ENCODE measurements at regions not wholly inside any gene's neighbourhood (a gene's known extent, or its start where the extent isn't known, plus 50 kb on each side); places are given as distances from the start of the nearest gene placed in this dataset.

- FAIRE-seq (no peak), DNase-seq (ENCODE audit: low read depth) (no peak)
- no peaks in the 10 kb centered on the region for H3K27me3 ChIP-seq (ENCODE audit: insufficient read depth, low read length)
- no peak for TF ChIP-seq EZH2 (IDR thresholded peaks at IDR 0.05; ENCODE audit: insufficient read depth, low read length)
- TF ChIP-seq CTCF (IDR thresholded peaks at IDR 0.05; ENCODE audit: insufficient read depth, low read depth, low read length), result no peak
- H3K4me2 ChIP-seq (ENCODE audit: low read length), result no peak overlapping the region
- peaks cover 5% of the 10 kb centered on the region for H3K9me3 ChIP-seq (ENCODE audit: insufficient read depth, low read depth, low read length)
- no peak overlapping the region for H3K9ac ChIP-seq (ENCODE audit: low read length)
- H3K4me3 Mint-ChIP-seq (ENCODE audit: unreplicated experiment), result no peak overlapping the region
- H4K20me1 ChIP-seq (ENCODE audit: insufficient read depth, low read length), result no peaks in the 10 kb centered on the region
- H3K27ac ChIP-seq (ENCODE audit: low read depth, low read length), result no peak overlapping the region
- peaks cover 2% of the 10 kb centered on the region for H3K36me3 Mint-ChIP-seq (ENCODE audit: low read depth, unreplicated experiment)
- no peak overlapping the region for H3K4me3 ChIP-seq (ENCODE audit: insufficient read depth, low read depth, low read length)
- peaks cover 3% of the 10 kb centered on the region for H3K4me1 Mint-ChIP-seq (ENCODE audit: low read depth, unreplicated experiment)
- H3K27ac Mint-ChIP-seq (ENCODE audit: unreplicated experiment), result no peak overlapping the region
- H2AFZ ChIP-seq (ENCODE audit: low read depth, low read length), result no peak overlapping the region
- no peaks in the 10 kb centered on the region for H3K4me1 ChIP-seq (ENCODE audit: insufficient read depth, low read length)
- no peaks in the 10 kb centered on the region for H3K79me2 ChIP-seq (ENCODE audit: insufficient read depth, low read length)
- H3K27me3 Mint-ChIP-seq (ENCODE audit: low read depth, unreplicated experiment), result peaks cover 2% of the 10 kb centered on the region
- peaks cover 10% of the 10 kb centered on the region for H3K9me3 Mint-ChIP-seq (ENCODE audit: unreplicated experiment)
- no peaks in the 10 kb centered on the region for H3K36me3 ChIP-seq (ENCODE audit: insufficient read depth, low read length)
These were observed 93.5 kb upstream of the GALNTL6 start for GRCh38 chr4:171719691-171720090.

GRCh38 chr4:171718665-171719064, 94.5 kb upstream of the GALNTL6 start:
- Histone ChIP-seq H4K20me1 (ENCODE audit: insufficient read depth, low read length) (no peaks in the 10 kb centered on the region), H3K9me3 (ENCODE audit: insufficient read depth, low read depth, low read length) (peaks cover 5% of the 10 kb centered on the region), H3K4me1 (ENCODE audit: insufficient read depth, low read length) (no peaks in the 10 kb centered on the region), H3K27me3 (ENCODE audit: insufficient read depth, low read length) (no peaks in the 10 kb centered on the region), H3K4me2 (ENCODE audit: low read length) (no peak overlapping the region), H3K4me3 (ENCODE audit: insufficient read depth, low read depth, low read length) (no peak overlapping the region), H3K27ac (ENCODE audit: low read depth, low read length) (no peak overlapping the region), H3K36me3 (ENCODE audit: insufficient read depth, low read length) (no peaks in the 10 kb centered on the region), H3K79me2 (ENCODE audit: insufficient read depth, low read length) (no peaks in the 10 kb centered on the region), H3K9ac (ENCODE audit: low read length) (no peak overlapping the region), H2AFZ (ENCODE audit: low read depth, low read length) (no peak overlapping the region)
- no peak for DNase-seq (ENCODE audit: low read depth)
- H3K36me3 Mint-ChIP-seq (ENCODE audit: low read depth, unreplicated experiment), result peaks cover 2% of the 10 kb centered on the region
- H3K4me3 Mint-ChIP-seq (ENCODE audit: unreplicated experiment), result no peak overlapping the region
- no peak for FAIRE-seq
- peaks cover 10% of the 10 kb centered on the region for H3K9me3 Mint-ChIP-seq (ENCODE audit: unreplicated experiment)
- H3K4me1 Mint-ChIP-seq (ENCODE audit: low read depth, unreplicated experiment), result peaks cover 3% of the 10 kb centered on the region
- peaks cover 2% of the 10 kb centered on the region for H3K27me3 Mint-ChIP-seq (ENCODE audit: low read depth, unreplicated experiment)
- no peak for TF ChIP-seq EZH2 (IDR thresholded peaks at IDR 0.05; ENCODE audit: insufficient read depth, low read length)
- no peak for TF ChIP-seq CTCF (IDR thresholded peaks at IDR 0.05; ENCODE audit: insufficient read depth, low read depth, low read length)
- no peak overlapping the region for H3K27ac Mint-ChIP-seq (ENCODE audit: unreplicated experiment)

- H3K36me3 ChIP-seq (ENCODE audit: insufficient read depth, low read length), result no peaks in the 10 kb centered on the region
- H3K4me3 ChIP-seq (ENCODE audit: insufficient read depth, low read depth, low read length), result no peak overlapping the region
- H4K20me1 ChIP-seq (ENCODE audit: insufficient read depth, low read length), result no peaks in the 10 kb centered on the region
- Mint-ChIP-seq H3K36me3 (ENCODE audit: low read depth, unreplicated experiment) (peaks cover 2% of the 10 kb centered on the region), H3K27ac (ENCODE audit: unreplicated experiment) (no peak overlapping the region), H3K9me3 (ENCODE audit: unreplicated experiment) (peaks cover 8% of the 10 kb centered on the region), H3K4me1 (ENCODE audit: low read depth, unreplicated experiment) (peaks cover 3% of the 10 kb centered on the region), H3K27me3 (ENCODE audit: low read depth, unreplicated experiment) (peaks cover 2% of the 10 kb centered on the region), H3K4me3 (ENCODE audit: unreplicated experiment) (no peak overlapping the region)
- H3K27ac ChIP-seq (ENCODE audit: low read depth, low read length), result no peak overlapping the region
- H3K4me2 ChIP-seq (ENCODE audit: low read length), result no peak overlapping the region
- TF ChIP-seq CTCF (IDR thresholded peaks at IDR 0.05; ENCODE audit: insufficient read depth, low read depth, low read length) (no peak), EZH2 (IDR thresholded peaks at IDR 0.05; ENCODE audit: insufficient read depth, low read length) (no peak)
- DNase-seq (ENCODE audit: low read depth) (no peak), FAIRE-seq (no peak)
- H3K27me3 ChIP-seq (ENCODE audit: insufficient read depth, low read length), result no peaks in the 10 kb centered on the region
- no peaks in the 10 kb centered on the region for H3K79me2 ChIP-seq (ENCODE audit: insufficient read depth, low read length)
- H3K9ac ChIP-seq (ENCODE audit: low read length), result no peak overlapping the region
- peaks cover 5% of the 10 kb centered on the region for H3K9me3 ChIP-seq (ENCODE audit: insufficient read depth, low read depth, low read length)
- H3K4me1 ChIP-seq (ENCODE audit: insufficient read depth, low read length), result no peaks in the 10 kb centered on the region
- no peak overlapping the region for H2AFZ ChIP-seq (ENCODE audit: low read depth, low read length)
These were observed 95.1 kb upstream of the GALNTL6 start for GRCh38 chr4:171718069-171718468.

Measured in astrocyte (in vitro differentiated cells and primary cell).